NCI-H146 treated with DMSO at 0.1 percent for 48 hours (cell line): ENCODE measurements at regions not wholly inside any gene's neighbourhood (a gene's known extent, or its start where the extent isn't known, plus 50 kb on each side); places are given as distances from the start of the nearest gene placed in this dataset.
"Not testable (repeated sequence)": the region's sequence is repeated elsewhere in the genome, so short reads cannot be mapped to it uniquely, and the experiment has no call there.

Experiments
- DNase-seq: peaks from one replicate; lab custom pipeline; 2025; ENCODE audit not compliant: unreplicated experiment; lab: John Stamatoyannopoulos, UW

DNA sequence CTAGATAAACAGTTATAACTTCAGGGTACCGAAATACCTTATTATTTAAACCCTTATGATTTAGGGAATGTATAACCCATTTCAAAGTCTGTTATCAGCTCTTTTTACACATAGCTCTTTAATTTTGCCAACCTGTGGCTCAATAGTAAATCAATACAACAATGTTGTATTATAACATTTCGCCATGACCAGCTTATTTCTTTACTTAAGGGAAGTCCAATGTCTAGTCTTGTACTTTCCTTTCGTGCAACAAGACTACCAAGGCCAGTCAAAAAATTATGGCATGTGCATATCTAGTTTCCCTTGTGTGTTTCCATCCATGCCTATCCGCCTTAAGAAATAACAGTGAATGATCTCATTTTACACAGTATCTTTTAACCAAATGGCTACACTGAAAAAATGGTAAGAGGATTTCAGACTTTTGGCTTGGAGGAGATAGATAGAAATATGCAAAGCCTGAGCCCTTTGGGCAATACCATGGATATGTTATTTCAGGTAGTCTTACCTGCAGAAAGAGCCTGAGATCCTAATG is 239.5 kb upstream of the RPS23 start:
- no peak for DNase-seq

DNA sequence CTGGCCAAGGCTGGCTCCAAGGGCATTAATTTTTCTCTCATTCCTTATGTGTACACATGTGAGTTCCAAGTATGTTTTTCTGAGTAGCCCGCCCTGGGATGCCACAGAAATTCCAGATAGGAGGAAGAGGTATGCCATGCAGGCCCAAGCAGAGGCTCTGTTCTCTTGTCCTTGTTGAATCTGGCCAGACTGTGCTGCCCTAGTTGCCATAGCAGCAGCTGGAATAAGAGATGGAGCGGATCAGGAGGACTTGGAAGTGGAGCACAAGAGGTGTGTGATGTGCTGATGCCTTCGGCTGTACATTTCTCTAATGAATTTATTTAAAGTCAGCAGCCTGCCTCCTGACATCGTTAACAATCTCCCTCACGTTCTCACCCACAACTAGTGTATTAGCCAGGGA is 235.6 kb upstream of the RPS23 start:
- DNase-seq, result no peak

DNA sequence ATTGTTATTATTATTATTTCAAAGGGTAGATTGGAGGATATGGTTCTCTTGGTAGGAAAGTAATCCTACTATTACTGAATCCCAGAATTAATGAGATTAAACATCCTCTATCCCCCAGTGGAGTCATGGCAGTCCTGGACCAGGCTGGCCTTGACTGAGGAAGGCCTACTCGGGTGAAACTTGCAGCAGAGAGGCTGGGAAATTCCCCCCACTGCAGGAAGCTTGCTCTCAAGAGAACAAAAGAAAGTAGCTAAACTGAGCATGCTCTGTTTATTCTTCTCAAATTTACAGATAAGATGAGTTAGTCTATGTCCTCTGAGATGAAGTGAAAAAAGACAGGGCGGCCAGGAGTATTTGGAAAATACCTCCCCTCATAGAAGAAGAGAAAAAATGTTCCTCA is 233.9 kb upstream of the RPS23 start:
- no peak for DNase-seq

- no peak for DNase-seq
Measured at GRCh38 chr5:82511134-82511533, 233.0 kb upstream of the RPS23 start.

DNA sequence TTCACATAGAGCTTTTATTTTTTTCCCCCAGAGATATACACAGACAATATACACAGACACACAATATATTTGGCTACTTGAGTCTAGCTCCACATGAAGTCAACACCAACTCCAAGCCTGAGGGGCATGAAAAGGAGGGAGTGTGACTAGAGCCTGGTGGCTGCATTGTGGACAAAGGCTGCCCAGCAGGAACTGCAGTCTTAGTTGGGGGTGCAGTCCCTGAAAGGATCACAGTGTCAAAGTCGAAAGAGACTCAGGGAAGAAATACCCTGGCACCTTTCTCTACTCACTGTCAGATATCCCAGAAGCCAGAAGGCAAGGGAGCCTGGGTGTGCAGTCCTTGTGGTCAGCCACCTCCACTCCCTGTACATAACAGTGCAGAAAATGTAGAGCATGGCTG is 231.6 kb upstream of the RPS23 start:
- no peak for DNase-seq

DNA sequence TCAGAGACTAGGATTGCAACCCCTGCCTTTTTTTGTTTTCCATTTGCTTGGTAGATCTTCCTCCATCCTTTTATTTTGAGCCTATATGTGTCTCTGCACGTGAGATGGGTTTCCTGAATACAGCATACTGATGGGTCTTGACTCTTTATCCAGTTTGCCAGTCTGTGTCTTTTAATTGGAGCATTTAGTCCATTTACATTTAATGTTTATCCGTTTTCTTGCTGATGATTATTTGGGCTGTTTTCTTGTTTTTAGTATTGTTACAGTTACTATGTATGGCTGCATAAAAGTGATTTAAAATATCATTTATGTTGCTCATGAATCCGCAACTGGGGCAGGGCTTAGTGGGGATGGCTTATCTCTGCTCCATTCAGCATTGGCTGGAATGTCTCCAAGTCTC is 228.2 kb upstream of the RPS23 start:
- DNase-seq, result not testable (repeated sequence)

GRCh38 chr5:82499725-82500244 is 221.6 kb upstream of the RPS23 start:
- no peak for DNase-seq

GRCh38 chr5:82497242-82497641 is 219.1 kb upstream of the RPS23 start:
- no peak for DNase-seq

DNA sequence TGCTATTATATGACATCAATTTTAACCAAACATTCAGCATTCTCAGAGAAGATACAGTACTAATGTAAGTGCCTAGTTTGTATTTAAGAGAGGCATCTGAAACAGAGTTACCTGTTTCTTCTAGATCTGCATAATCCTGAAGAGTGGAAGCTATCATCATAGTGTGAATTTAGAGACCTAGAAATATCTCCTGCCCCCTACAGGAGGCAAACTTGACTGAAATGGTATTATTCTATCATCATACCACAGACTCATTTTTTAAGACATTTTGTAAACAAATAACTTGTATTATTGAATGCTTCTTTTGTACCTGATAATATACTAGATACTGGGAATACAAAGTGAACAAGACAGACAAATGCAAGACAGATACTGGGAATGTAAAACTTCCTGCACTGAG is 216.8 kb upstream of the RPS23 start:
- DNase-seq, result no peak

- no peak for DNase-seq
Measured at GRCh38 chr5:82493221-82493620, 215.1 kb upstream of the RPS23 start.

DNA sequence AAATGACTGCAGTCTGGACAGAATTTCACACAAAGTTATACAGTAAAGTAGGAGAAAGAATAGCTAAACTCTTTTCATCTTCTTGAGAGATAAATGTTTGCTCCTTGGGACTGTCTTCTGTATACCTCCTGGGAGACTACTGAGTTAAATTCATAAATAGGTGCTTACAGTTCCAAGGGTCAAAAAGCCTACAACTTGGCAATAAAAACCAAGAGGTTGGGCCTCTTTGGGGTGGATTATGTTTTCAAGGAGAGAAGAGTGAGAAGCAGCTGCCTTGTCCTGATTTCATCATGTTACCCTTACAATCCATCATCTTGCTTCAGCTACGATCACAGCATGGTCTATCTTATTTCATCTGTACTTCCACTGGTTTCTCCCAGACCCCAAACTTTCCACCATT is 213.2 kb upstream of the RPS23 start:
- DNase-seq, result no peak

GRCh38 chr5:82489683-82490082 is 211.5 kb upstream of the RPS23 start:
- DNase-seq, result no peak

GRCh38 chr5:82487131-82487530 is 209.0 kb upstream of the RPS23 start:
- no peak for DNase-seq

DNA sequence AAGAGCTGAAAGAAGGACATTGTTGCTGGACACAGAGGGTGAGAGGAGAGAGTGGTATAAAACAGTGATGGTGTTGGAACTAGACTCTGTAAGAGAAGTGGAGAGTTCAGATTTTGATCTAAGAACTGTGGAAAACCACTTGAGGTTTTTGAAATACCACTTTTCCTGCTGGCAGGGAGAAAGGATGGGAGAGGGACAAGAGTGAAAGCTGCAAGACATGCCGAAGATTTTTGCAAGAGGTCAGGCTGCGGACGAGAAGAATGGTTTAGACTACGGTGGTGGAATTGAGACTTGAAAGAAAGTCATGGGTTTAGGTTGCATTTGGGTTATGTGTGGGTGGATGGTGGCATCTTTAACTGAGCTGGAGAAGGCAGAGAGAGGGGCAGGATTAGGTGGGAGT is 202.2 kb upstream of the RPS23 start:
- DNase-seq, result no peak

GRCh38 chr5:82476155-82476554 is 198.0 kb upstream of the RPS23 start:
- DNase-seq, result no peak

DNA sequence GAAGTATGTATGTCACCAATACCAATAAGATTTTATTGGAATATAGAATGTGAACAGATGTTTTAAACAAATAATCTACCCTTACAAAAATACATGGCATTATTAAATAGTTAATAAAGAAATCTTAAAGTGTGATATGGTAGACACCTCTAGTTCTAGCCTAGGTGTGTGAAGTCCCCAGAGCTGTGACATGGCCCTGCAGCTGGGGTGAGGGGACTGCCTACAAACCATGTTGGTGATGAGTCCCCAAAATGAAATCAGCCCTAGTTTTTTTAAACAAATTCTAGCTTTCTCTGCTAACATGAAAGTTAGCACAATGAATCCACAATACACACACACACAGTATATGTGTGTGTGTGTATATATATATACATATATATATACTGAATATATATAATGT is 195.1 kb upstream of the RPS23 start:
- no peak for DNase-seq

DNA sequence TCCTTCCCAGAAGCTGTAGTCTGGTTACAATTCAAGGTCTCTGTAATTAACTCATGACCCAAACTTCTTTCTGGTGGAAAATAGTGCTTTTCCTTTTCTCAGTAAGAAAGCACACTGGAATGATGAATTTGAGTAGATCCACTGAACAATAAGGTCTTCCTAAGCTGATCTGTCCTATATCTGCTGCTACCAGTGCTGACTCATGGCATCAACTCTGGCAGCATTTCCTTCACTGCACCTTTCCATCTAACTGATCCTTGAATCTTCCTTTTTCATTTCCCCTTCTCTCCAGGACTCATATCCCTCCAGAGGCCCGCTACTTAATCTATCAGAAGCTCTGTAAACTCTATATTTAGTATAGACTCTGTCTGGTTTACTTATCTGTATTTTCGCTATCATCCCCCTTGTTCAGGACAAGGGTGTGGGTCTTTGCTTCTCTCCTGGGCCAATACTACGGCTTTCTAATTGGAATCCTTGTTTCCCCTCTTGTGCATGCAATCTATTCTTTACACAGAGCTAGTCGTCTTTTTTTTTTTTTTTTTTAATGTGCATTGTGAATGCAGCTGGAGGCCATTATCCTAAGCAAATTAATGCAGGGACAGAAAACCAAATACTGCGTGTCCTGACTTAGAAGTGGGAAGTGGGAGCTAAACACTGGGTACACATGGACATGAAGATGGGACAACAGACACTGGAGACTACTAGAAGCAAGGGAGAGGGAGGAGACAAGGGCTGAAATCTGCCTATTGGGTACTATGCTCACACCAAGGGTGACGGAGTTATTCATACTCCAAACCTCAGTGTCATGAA is 192.2 kb upstream of the RPS23 start:
- no peak for DNase-seq

- DNase-seq, result no peak
Measured at GRCh38 chr5:82466986-82467561, 188.9 kb upstream of the RPS23 start.

- no peak for DNase-seq
Measured at GRCh38 chr5:82465235-82465634, 187.1 kb upstream of the RPS23 start.

DNA sequence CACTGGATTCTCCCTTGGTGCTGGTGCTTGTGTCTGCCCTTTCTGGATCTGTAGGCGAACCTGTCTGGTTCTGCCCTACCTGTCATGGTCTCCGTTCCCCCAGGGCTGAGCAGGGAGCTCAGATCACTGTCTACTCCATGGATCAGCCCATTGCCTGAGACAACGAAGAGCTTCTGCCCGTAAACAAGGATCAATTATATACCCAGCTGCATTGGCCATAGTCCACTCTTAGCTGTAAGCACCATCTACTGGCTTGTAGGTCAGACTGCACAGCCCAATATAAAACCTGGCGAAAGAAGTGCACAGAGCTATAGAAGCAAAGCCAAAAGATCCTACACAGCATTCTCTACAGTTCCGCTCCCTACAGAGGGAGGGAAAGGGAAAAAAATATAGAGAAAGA is 181.5 kb upstream of the RPS23 start:
- DNase-seq, result no peak

- DNase-seq, result not testable (repeated sequence)
Measured at GRCh38 chr5:82455317-82455716, 177.2 kb upstream of the RPS23 start.

DNA sequence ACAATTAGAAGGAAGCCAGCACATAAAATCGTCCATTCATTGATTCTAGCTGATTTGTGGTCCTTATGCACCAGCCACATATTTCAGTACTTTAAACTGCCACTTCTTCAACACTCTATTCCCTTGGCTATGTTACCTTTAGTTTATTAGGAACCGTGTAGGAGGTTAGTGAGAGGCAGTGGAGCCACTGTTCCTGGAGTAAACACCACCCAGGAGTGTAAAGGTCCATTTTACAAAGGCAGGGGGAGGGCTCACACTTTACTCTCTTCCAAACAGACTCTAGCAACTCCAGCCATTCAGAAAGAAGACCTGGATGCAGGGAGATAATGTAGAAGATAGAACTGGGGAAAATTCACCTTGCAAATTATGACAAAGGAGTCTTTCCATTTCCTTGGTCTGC is 170.2 kb upstream of the RPS23 start:
- DNase-seq, result no peak
